ENCODE measurements at regions not wholly inside any gene's neighbourhood (a gene's known extent, or its start where the extent isn't known, plus 50 kb on each side); places are given as distances from the start of the nearest gene placed in this dataset.
"Not testable (repeated sequence)": the region's sequence is repeated elsewhere in the genome, so short reads cannot be mapped to it uniquely, and the experiment has no call there.

DNA sequence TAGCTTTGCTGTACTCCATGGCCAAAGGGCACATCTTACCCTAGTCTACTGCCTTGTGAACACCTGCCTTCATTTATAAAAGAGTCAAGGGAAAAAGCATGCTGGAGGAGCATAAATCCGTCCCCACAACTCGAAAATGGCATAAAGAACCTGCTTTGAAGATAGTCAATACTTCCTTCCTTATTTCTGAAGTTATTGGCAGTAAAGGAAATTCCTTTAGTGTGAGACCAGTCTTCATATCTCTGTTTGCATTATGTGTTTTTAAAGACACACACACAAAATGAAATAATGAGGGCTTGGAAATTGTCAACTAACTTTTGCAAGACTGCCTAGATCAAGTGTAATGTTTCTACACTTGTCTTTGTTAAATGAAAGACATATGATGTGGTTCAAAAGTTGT lies 408.4 kb downstream of the SPRY2 start:
- Mint-ChIP-seq H3K9me3 (peaks cover 5% of the 10 kb centered on the region; the same call in 1 of the 2 replicates), H3K4me1 (ENCODE audit: low read depth) (peaks cover 53% of the 10 kb centered on the region), H3K27me3 (ENCODE audit: insufficient read depth) (no peaks in the 10 kb centered on the region; the same call in 1 of the 2 replicates), H3K4me3 (no peak overlapping the region), H3K36me3 (ENCODE audit: low read depth) (peaks cover 11% of the 10 kb centered on the region; the same call in 1 of the 2 replicates), H3K27ac (0 out of 2 replicates have a peak overlapping the region, but pooled peaks have one; percentile 7)
- no peak for DNase-seq
- TF ChIP-seq, protein P1, sequence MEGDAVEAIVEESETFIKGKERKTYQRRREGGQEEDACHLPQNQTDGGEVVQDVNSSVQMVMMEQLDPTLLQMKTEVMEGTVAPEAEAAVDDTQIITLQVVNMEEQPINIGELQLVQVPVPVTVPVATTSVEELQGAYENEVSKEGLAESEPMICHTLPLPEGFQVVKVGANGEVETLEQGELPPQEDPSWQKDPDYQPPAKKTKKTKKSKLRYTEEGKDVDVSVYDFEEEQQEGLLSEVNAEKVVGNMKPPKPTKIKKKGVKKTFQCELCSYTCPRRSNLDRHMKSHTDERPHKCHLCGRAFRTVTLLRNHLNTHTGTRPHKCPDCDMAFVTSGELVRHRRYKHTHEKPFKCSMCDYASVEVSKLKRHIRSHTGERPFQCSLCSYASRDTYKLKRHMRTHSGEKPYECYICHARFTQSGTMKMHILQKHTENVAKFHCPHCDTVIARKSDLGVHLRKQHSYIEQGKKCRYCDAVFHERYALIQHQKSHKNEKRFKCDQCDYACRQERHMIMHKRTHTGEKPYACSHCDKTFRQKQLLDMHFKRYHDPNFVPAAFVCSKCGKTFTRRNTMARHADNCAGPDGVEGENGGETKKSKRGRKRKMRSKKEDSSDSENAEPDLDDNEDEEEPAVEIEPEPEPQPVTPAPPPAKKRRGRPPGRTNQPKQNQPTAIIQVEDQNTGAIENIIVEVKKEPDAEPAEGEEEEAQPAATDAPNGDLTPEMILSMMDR (IDR thresholded peaks at IDR 0.05), result no peak

- H3K4me1 Mint-ChIP-seq (ENCODE audit: low read depth); DNase-seq; H3K27ac Mint-ChIP-seq; H3K4me3 Mint-ChIP-seq; H3K27me3 Mint-ChIP-seq (ENCODE audit: insufficient read depth): not testable (repeated sequence)
- H3K9me3 Mint-ChIP-seq, result peaks cover 33% of the 10 kb centered on the region
- H3K36me3 Mint-ChIP-seq (ENCODE audit: low read depth), result peaks cover 38% of the 10 kb centered on the region
Observed at GRCh38 chr13:79923973-79924556, 416.9 kb downstream of the SPRY2 start.

GRCh38 chr13:79919091-79919490 lies 421.8 kb downstream of the SPRY2 start:
- TF ChIP-seq, protein P1 (IDR thresholded peaks at IDR 0.05), result no peak
- no peak for DNase-seq
- peaks cover 27% of the 10 kb centered on the region for H3K36me3 Mint-ChIP-seq (ENCODE audit: low read depth)
- peaks cover 25% of the 10 kb centered on the region for H3K4me1 Mint-ChIP-seq (ENCODE audit: low read depth)
- H3K9me3 Mint-ChIP-seq, result peaks cover 24% of the 10 kb centered on the region
- no peak overlapping the region for H3K4me3 Mint-ChIP-seq
- H3K27me3 Mint-ChIP-seq (ENCODE audit: insufficient read depth), result no peaks in the 10 kb centered on the region
- peak overlapping the region; percentile 16; the same call in 1 of the 2 replicates for H3K27ac Mint-ChIP-seq

- H3K36me3 Mint-ChIP-seq (ENCODE audit: low read depth), result peaks cover 22% of the 10 kb centered on the region
- peak overlapping the region; percentile 16 for H3K27ac Mint-ChIP-seq
- TF ChIP-seq, protein P1 (IDR thresholded peaks at IDR 0.05), result no peak
- H3K4me3 Mint-ChIP-seq, result no peak overlapping the region
- H3K27me3 Mint-ChIP-seq (ENCODE audit: insufficient read depth), result no peaks in the 10 kb centered on the region
- H3K9me3 Mint-ChIP-seq, result peaks cover 19% of the 10 kb centered on the region
- peaks cover 29% of the 10 kb centered on the region for H3K4me1 Mint-ChIP-seq (ENCODE audit: low read depth)
- no peak for DNase-seq
Observed at GRCh38 chr13:79918620-79919019, 422.3 kb downstream of the SPRY2 start.

DNA sequence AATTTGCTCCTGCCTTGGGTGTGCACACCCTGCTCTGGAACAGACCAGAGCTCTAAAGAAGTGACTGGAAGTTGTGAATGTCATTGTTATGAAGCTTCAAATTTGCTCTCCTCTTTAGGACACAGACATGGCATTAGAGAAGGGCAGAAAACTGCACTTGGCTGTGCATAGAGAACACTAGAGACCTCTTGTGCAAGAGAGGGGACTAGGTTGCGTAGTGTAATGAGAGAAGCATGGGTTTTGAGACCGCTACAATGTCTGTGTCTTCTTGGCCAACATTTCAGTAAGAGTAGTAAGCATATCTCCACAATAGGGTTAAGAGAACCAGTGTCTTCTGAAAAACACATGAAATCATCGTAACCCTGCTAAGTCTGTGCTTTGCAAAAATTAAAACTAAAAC lies 423.3 kb downstream of the SPRY2 start:
- DNase-seq, result no peak
- Mint-ChIP-seq H3K27me3 (ENCODE audit: insufficient read depth) (no peaks in the 10 kb centered on the region), H3K4me1 (ENCODE audit: low read depth) (peaks cover 39% of the 10 kb centered on the region), H3K36me3 (ENCODE audit: low read depth) (peaks cover 12% of the 10 kb centered on the region), H3K27ac (no peak overlapping the region), H3K9me3 (peaks cover 9% of the 10 kb centered on the region), H3K4me3 (no peak overlapping the region)
- TF ChIP-seq, protein P1 (IDR thresholded peaks at IDR 0.05), result no peak

DNA sequence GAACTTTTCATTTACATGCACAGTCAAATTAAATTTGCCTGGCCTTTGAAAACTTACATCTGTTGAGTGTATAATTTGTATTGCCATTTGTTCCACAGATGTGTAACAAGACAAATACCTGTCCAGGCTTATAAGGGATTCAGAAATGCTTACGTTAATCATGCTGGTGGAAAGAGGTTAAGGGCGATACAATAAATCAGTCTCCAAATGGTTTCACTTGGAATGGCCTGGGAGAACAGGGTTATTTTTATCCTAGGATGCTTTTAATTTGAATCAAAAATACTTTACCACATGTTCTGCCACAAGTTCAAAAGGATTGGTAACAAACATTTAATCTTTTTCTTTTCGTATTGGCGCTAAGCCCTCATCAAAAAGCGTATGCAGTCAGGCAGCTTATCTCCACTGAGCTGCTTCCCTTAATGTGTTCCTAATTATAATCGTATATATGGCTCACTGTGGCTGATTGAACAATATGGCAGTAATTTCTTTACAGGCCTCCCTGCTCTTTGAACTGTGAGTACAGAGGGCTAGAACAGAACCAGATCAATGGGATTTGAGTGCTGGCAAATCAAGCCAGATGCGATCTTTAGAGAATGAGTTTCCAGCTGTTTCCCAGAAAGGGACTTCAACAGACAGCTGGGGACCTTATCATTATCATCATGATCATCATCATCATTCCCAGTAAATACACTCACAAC lies 425.7 kb downstream of the SPRY2 start:
- Mint-ChIP-seq H3K9me3 (no peaks in the 10 kb centered on the region), H3K27ac (no peak overlapping the region), H3K4me3 (no peak overlapping the region), H3K36me3 (ENCODE audit: low read depth) (no peaks in the 10 kb centered on the region), H3K27me3 (ENCODE audit: insufficient read depth) (no peaks in the 10 kb centered on the region), H3K4me1 (ENCODE audit: low read depth) (peaks cover 55% of the 10 kb centered on the region)
- DNase-seq, result no peak
- TF ChIP-seq, protein P1 (IDR thresholded peaks at IDR 0.05), result no peak

All from HFFc6 (cell line).